ENCODE measurements at regions not wholly inside any gene's neighbourhood (a gene's known extent, or its start where the extent isn't known, plus 50 kb on each side); places are given as distances from the start of the nearest gene placed in this dataset.

DNA sequence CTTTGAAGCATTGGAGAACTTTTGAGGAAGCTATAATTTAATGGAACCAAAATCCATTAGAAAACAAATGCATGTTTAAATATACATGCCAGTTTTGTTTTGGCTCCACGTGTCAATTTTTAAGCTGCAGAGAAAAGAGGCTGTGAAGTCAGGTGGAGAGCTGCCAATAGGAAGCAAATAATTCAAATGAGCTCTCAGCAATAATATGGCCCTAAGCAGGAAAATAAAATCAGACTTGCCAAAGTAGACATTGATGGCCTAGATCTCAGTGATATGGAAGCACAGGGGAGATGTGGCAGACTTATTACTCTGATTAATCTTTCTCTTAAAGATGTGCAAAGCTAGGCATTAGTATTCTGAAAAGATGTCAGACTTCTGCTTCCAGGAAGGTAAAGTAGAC, 769.8 kb upstream of the NDST4 start:
- WGBS, 2 experiments (ENCODE audit: extremely low coverage in 2 of 2, insufficient read length in 1 of 2) = no CpG with 5 or more reads among the region's 1 CpG
- H3K79me1 ChIP-seq (ENCODE audit: low read depth in 1 of 2, low read length in 2 of 2) = no peaks in the 10 kb centered on the region
- no peak overlapping the region for H2AFZ ChIP-seq (replicated peaks; ENCODE audit: low read length, poor library complexity)
- no peaks in the 10 kb centered on the region for H3K4me1 ChIP-seq (ENCODE audit: control insufficient read depth, insufficient read depth, low read length)
- dilution Hi-C loops (cut with HindIII; ENCODE audit: low sequenced_read_pairs, unreplicated experiment) = no loop called here
- H3K27me3 ChIP-seq (ENCODE audit: control insufficient read depth, insufficient read depth, low read length) = no peaks in the 10 kb centered on the region
- H4K5ac ChIP-seq (ENCODE audit: low read depth, low read length) = no peak overlapping the region
- H3K9ac ChIP-seq (ENCODE audit: low read depth, low read length) = no peak overlapping the region
- no peak overlapping the region for H4K91ac ChIP-seq (ENCODE audit: insufficient read depth, low read depth, low read length)
- H4K20me1 ChIP-seq (ENCODE audit: insufficient read depth, low read length) = no peaks in the 10 kb centered on the region
- BruUV-seq (replicated peaks) = no TSS peak
- ChIA-PET CTCF (no interaction called here), POLR2A (ENCODE audit: unreplicated experiment) (no interaction called here)
- ATAC-seq (ENCODE audit: low read depth) (no peak), DNase-seq (no peak)
- peaks cover 6% of the 10 kb centered on the region for H3K9me3 ChIP-seq (ENCODE audit: control insufficient read depth, insufficient read depth, low read length)
- H3K9me1 ChIP-seq (ENCODE audit: insufficient read depth, low read length) = no peaks in the 10 kb centered on the region
- H3K56ac ChIP-seq (ENCODE audit: extremely low read depth, insufficient read depth, low read length) = no peak overlapping the region
- TF ChIP-seq RFX5 (IDR thresholded peaks at IDR 0.05; ENCODE audit: low read depth, low read length) = no peak
- TF ChIP-seq, protein P1, sequence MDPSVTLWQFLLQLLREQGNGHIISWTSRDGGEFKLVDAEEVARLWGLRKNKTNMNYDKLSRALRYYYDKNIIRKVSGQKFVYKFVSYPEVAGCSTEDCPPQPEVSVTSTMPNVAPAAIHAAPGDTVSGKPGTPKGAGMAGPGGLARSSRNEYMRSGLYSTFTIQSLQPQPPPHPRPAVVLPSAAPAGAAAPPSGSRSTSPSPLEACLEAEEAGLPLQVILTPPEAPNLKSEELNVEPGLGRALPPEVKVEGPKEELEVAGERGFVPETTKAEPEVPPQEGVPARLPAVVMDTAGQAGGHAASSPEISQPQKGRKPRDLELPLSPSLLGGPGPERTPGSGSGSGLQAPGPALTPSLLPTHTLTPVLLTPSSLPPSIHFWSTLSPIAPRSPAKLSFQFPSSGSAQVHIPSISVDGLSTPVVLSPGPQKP (IDR thresholded peaks at IDR 0.05; ENCODE audit: borderline replicate concordance, low read depth, low read length) = no peak
- intact Hi-C loops (cut with micrococcal nuclease) = no loop called here
- H3K36me3 ChIP-seq (ENCODE audit: control insufficient read depth, insufficient read depth, low read length) = no peaks in the 10 kb centered on the region
- no peak overlapping the region for H4K8ac ChIP-seq (ENCODE audit: low read depth in 2 of 2, low read length in 2 of 2)
- H3K27ac ChIP-seq (ENCODE audit: insufficient read depth, low read length) = no peak overlapping the region
- no peak overlapping the region for H3K4me2 ChIP-seq (ENCODE audit: low read depth, low read length)
- in situ Hi-C loops (cut with MboI; ENCODE audit: low sequenced_read_pairs) = no loop called here
- H2AK5ac ChIP-seq (ENCODE audit: low read depth, low read length) = no peak overlapping the region
- H3K14ac ChIP-seq (replicated peaks; ENCODE audit: low read depth, low read length) = no peak overlapping the region
- H2BK20ac ChIP-seq (ENCODE audit: low read depth, low read length) = no peak overlapping the region
- no peak overlapping the region for H3K23ac ChIP-seq (ENCODE audit: low read depth, low read length)
- H2AK9ac ChIP-seq (replicated peaks; ENCODE audit: low read depth, low read length, poor library complexity) = no peak overlapping the region
- H2BK5ac ChIP-seq (ENCODE audit: low read depth, low read length, poor library complexity, severe bottlenecking) = no peak overlapping the region
- H3K4ac ChIP-seq (ENCODE audit: low read depth, low read length) = no peak overlapping the region
- no peak overlapping the region for H3K4me3 ChIP-seq (ENCODE audit: insufficient read depth, low read depth, low read length)
- H2BK120ac ChIP-seq (ENCODE audit: low read depth, low read length) = no peak overlapping the region
- H2BK15ac ChIP-seq (ENCODE audit: low read depth, low read length) = no peak overlapping the region
- no peak overlapping the region for H3K18ac ChIP-seq (ENCODE audit: low read depth, low read length)

Measured in IMR-90 (cell line).